ENCODE measurements at regions not wholly inside any gene's neighbourhood (a gene's known extent, or its start where the extent isn't known, plus 50 kb on each side); places are given as distances from the start of the nearest gene placed in this dataset.

DNA sequence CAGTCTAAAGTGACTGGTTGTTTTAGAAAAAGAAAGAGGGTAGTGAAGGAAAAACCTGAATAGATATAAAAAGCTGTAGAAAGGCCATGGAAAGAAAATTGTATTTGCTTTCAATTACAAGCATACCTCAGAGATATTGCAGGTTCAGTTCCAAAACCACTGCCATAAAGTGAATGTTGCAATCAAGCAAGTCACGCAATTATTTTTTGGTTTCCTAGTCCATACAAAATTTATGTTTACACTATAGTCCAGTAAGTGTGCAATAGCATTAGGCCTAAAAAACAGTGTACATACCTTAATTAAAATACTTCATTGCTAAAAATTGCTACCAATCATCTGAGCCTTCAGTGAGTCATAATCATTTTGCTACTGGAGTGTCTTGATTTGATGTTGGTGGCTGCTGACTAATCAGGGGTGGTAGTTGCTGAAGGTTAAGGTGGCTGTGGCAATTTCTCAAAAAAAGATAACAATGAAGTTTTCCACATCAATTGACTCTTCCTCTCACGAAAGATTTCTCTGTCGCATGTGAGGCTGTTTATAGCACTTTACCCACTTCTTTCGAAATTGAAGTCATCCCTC, 2003.8 kb upstream of the PIK3C3 start:
- TF ChIP-seq, protein P1, sequence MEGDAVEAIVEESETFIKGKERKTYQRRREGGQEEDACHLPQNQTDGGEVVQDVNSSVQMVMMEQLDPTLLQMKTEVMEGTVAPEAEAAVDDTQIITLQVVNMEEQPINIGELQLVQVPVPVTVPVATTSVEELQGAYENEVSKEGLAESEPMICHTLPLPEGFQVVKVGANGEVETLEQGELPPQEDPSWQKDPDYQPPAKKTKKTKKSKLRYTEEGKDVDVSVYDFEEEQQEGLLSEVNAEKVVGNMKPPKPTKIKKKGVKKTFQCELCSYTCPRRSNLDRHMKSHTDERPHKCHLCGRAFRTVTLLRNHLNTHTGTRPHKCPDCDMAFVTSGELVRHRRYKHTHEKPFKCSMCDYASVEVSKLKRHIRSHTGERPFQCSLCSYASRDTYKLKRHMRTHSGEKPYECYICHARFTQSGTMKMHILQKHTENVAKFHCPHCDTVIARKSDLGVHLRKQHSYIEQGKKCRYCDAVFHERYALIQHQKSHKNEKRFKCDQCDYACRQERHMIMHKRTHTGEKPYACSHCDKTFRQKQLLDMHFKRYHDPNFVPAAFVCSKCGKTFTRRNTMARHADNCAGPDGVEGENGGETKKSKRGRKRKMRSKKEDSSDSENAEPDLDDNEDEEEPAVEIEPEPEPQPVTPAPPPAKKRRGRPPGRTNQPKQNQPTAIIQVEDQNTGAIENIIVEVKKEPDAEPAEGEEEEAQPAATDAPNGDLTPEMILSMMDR (IDR thresholded peaks at IDR 0.05) = no peak
- no peak for TF ChIP-seq POLR2A (IDR thresholded peaks at IDR 0.05)

Data from testis (tissue), 2 donors.